NCI-H345 treated with DMSO at 0.1 percent for 48 hours (cell line): ENCODE measurements at regions not wholly inside any gene's neighbourhood (a gene's known extent, or its start where the extent isn't known, plus 50 kb on each side); places are given as distances from the start of the nearest gene placed in this dataset.

Experiments
- DNase-seq: peaks from one replicate; lab custom pipeline; 2025; ENCODE audit not compliant: unreplicated experiment; lab: John Stamatoyannopoulos, UW

DNA sequence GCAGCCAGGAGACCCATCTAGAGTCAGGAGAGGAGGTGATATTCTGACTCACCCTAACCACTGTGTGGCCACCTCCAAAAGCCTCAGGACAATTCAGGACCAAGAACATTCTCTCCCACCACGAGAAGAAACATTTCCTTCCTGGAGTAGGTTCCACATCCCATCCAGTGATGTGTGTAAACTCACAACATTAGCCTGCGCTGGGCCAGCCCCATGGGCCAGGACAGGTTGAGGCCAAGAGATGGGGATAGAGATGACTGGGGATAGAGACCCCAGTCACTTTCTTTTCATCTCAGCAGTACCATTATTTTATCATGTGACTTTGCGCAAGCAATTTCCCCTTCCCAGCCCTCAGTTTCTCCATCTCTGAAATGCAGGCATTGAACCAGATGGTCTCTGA lies 126.6 kb upstream of the PTPRT start:
- DNase-seq = no peak

DNA sequence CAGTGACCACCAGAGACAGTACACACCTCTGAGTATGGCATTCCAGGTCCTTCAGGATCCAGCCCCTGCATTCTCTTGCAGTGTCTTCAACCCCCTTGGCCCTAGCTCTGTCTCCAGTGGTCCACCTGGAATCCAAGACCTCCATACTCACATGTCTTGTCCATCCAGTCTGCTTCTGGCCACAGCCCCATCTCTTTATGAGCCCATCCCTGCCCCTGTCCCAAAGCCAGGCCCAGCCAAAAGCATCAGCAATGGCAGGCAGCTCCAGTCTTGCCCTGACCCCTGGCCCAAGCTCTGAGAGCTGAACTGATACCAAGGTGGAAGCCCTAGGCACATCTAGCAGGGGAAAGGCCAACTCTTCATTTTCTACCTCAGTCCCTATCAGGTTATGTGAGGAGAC lies 119.6 kb upstream of the PTPRT start:
- DNase-seq = no peak

DNA sequence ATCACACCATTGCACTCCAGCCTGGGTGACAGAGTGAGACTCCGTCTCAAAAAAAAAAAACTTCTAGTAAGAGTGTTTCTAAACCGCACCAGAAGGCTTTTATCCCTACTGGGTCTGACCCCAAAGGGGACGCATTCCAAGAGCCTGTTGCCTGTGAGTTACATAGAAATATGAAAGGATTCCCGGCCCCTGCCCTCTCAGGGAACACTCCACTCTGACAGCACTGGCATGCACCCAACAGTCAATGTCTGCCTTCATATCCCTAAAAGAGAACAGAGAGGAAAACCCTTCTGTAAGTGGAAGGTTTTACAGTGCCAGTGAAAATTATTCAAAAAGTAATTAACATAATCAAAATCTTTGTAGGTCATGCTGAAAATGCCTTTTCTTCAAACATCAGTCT lies 117.1 kb upstream of the PTPRT start:
- no peak for DNase-seq

DNA sequence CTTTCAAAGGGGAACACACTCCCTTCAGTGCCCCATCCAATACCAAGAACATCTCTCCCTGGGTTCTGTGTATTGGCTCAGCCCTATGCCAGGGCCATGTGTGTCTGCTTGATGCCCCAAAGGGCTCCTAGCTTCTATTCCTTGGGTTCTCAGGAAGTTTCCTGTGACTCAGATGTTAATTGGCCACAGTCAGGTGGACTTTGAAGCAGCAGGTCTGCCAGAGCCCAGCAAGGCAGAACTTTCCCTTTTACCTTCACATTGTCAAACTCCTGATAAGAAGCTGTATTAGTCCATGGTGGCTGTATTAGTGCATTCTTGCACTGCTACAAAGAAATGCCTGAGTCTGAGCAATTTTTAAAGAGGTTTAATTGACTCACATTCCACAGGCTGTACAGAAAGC lies 116.0 kb upstream of the PTPRT start:
- DNase-seq = no peak

DNA sequence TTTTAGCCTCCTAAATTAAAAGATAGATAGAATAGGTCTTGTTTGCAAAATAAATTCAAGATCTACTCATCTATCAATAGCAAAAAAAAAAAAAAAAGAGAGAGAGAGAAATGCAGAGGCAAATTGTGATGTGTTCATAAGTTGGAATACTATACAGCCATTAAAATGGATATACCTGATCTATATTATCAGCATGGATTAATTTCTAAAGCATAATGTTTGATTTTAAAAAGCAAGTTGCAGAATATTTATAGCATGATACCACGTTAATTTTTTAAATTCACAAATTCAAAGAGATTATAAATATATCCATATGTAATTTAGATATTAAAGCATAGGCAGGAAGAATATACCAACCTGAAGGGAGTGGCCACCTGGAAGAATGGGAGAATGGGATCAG lies 114.9 kb upstream of the PTPRT start:
- DNase-seq = no peak

DNA sequence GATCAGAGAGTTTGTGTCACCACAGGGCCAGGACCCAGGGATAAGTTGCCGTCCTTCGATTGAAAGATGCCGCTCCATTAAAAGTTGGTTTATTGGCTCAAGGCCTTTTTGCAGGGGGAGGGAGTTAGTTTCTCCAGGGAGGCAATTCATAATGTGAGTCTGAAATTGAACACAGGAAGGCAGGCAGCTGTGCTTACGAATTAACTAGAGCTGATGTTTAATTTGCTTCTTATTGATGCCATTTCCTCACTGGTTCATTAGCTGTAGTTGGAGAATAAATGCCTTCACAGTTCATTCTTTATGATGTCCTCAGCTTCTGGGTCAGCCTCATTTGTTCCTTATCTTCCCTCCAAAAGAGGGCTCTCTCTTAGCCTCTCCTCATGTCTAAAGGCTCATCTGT lies 113.2 kb upstream of the PTPRT start:
- no peak for DNase-seq

DNA sequence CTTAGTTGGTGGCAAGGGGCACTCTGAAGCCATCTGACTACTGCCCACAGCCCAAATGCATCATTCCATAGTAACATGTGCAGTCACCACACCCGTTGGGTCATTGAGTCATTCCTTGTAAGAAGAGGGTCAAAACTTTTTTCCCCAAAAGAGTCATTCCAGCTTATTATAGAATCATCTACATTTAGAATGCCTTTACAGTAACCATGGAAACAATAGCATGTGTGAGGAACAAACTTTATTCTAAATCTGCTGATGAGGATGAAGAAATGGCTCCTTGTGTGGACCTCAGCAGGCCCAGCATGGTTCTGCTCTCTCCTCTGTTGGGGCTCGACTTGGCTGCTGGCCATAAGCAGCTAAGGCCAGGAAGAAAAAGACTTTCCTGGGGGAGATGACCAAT lies 111.2 kb upstream of the PTPRT start:
- no peak for DNase-seq

DNA sequence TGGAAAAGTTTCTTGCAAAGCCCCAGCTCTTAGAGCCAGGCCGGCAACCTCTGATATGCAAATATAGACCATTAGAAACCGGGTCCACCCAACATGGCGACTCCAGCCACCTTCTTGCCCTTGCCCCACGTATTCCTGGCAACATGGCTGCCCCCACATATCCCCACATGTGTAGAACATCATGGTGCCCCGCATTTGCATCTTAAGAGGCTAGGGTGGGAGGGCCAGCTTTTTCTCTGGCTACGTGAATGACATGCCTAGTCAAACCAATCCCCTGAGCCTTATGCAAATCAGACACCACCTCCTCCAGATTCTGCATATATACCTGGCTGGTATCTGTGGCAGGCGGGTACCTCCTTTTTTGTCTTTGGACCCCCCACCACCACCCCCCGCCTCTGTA lies 106.1 kb upstream of the PTPRT start:
- no peak for DNase-seq

DNA sequence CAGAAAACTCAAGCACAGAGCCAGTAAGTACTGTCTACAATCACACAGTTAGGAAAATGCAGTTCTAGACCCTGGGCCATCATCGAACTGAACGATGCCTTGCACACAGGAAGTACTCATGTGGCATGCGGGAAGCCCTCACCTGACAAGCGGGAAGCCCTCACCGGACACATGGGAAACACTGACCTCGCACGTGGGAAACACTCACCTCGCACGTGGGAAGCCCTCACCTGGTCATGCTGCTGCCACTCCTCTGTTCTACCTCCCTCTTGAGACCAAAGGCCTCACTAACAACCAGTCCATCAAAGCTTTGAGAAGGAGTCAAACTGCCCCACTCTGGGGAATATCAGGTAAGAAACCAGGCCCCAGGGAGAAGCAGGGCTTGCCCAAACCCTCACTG lies 105.6 kb upstream of the PTPRT start:
- no peak for DNase-seq

DNA sequence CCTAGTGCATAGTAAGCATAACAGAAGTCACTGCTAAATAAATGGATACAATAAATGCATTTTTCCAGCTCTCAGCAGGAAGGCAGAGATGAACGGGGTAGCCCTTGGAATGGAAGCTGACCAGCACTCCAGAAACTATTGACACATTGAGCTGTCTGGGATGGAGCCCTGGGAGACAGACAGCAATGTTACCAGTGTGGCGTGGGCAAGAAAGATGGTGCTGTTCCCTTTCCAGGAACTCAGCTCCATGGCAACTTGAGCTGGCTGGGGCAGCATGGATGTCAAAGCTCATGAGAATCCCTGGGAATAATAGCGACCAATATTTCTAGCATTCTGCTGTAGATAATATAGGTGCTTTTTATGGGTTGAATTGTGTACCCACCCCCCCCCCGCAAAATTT lies 104.3 kb upstream of the PTPRT start:
- no peak for DNase-seq

DNA sequence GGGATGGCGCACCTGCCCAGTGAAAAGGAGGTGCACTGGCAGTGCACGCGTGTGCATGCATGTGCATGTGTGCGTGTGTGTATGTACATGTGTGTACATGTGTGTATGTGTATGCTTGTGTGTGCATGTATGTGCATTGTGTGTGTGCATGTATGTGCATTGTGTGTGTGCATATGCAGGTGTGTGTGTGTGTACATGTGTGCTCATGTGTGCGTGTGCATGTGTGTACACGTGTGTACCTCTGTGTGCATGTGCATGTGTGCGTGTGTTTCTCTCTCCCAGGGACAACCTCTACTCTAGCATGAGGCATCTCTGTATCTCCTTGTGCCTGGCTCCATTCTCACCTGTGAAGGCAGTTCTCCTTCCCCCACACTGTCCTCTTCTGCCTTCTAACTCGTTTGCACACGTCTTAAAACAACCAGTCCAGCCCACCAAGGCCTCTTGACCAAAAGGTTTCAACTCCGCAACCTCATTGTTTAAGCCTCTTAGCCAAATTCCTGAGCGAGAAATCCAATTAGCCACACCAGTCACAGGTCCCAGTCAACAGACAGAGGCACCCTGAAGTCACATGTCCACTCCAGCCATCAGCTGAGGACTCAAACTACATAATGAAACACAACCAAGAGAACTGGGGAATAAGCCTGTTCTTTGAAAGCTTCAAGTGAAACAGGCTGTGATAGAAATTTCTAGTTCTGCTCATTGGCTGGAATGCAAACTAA lies 103.5 kb upstream of the PTPRT start:
- no peak for DNase-seq

DNA sequence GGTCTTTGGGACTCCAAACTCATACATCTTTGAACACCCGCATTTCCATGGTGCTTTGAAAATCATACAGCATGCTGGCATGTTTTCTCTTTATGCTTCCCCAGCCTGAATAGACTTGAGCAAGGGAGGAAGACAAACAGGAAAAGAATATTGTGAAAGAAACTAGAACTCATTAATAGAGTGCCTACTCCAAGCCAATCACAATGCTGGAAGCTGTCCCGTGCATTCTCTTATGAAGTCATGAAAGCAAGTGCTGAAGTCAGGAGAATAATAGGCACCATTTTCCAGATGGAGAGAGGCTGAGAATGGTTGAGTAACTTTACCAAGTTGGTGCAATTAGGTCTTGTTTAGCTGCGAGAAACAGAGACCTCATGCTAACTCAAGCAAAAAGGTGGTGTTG lies 102.5 kb upstream of the PTPRT start:
- no peak for DNase-seq

DNA sequence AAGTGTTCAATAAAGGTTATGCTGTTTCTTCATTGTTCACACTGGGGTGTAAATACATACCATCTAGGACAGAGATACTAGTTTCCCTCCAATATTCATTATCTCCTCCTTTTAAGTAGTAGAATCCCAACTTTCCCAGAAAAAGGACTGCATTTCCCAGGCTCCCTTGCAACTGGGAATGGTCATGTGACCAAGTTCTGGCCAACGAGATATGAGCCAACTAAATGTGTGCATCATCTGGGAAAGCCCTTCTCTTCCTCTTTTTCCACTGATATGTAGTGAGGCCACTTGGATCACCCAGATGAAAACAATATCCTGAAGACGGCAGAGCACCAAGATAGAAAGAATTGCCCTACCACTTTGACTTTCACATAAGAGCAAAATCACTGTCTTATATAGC lies 97.9 kb upstream of the PTPRT start:
- DNase-seq = no peak

DNA sequence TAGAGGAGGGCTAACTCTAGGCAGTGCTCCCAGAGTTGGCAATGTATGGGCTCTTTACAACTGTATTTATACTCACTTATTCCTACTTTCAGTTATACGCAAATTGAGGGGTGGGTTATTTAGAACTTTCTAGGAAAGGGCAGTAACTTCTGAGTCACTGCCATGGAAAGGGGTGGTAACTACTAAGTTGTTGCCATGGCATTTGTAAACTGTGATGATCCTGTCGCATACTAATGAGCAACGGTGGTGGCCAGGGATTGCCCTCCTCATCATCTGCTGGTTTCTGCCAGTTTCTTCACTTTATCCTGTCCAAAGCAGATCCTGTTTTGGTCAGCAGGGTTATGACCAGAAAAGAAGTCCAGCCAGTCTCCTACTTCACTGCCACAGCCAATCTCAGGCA lies 95.5 kb upstream of the PTPRT start:
- DNase-seq = no peak

DNA sequence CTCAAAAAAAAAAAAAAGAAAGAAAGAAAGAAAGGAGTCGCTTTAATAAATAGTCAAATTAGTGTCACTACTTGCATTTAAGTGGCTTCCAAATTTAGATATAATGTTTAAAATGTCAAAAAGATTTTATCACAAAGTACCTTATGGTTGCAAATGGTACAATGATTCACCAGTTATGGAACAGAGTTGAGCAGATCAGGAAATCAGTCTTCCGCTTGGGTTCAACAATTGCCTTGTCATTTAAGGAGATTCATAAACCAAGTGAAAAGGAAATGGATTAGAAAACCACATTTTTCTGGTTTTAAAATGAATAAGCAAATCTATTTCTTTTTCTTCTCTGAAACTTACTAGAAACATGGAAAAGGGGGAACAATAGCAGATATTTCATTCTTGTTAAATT lies 94.8 kb upstream of the PTPRT start:
- no peak for DNase-seq

DNA sequence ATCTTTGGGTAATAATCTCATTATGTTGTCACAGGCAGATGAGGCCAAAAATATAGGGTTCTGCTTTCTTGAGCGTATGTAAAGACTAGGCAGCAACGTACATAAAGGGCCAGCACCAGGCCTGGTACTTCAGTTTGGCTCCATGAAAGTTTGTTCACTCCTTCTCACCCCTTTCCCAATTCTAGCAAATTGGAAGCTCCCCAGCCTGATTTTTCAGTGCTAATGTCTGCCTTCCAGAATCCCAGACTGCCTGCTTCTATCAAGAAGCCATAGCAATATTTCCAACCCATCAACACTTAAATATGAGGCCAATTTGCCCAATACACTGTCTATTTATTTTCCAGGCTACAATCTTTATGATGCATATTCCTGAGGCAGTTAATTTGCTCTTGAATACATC lies 93.4 kb upstream of the PTPRT start:
- DNase-seq = no peak

DNA sequence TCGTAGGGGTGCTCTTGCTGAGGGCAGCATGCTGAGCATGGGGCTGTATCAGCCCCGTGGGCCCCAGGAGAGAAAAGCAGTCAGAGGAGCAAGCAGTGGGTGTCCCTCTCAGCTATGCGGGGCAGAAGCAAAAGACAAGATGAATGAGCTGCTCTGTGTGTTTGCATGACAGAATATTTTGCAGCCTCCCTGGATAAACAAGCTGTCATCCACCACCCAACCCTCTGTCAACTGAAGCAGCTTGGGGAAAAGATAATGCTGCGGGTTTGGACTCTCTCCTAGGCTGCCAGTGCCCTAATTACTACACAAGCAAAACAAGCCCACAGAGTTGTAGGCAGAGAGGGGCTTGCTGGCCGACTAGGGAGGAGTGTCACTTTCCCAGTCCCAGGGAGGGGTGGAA lies 82.3 kb upstream of the PTPRT start:
- no peak for DNase-seq

DNA sequence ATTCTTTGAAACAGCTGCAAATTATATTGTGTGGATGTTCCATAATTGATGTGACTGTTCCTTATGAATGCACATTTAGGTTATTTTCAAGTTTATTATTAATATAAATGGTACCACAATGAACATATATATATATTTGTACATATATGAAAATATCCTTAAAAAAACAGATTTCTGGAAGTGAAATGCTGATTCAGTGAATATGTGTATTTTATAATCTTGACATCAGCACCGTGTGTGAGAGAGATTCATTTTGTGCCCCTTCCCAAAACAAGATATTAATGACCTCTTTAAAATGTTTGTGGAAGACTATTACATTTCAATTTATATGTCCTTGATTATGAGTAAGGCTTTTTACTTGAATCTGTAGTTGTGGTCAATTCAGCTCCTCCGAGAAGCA lies 75.7 kb upstream of the PTPRT start:
- no peak for DNase-seq

DNA sequence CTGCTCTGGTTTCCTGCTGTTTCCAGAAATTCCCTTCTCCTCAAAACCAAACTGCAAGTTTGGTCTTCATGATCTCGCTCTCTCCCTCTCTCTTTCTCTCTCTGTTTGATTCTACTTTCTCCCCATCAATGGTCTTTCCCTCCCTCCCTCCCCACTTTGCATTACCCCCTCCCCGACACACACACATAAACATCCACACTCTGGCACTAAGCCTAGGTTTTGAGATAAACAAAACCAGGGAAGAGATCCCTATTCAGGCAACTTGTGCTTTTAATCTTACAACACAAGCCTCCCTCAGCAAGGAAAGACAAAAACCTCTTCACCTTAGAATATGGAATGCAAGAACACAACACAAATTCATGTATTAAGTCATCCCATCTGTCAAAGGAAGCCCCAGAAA lies 73.5 kb upstream of the PTPRT start:
- no peak for DNase-seq

DNA sequence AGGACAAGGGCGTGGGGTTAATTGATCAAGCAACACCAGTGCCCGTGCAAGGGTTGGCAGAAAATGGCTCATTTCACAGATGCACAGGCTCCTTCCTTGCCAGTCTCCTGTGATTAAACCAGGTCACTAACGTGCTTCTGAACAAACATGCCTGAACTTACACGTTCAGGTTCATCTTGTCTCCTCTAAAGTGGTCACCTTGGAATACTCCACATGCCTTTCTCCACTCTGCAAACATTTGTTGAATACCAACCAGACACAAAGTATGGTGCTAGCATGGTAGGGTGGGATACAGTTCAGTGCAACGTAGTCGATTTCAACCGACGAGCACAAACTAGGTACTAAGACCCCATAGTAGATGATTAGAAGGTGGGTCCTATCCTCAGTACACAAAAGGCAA lies 72.6 kb upstream of the PTPRT start:
- no peak for DNase-seq

DNA sequence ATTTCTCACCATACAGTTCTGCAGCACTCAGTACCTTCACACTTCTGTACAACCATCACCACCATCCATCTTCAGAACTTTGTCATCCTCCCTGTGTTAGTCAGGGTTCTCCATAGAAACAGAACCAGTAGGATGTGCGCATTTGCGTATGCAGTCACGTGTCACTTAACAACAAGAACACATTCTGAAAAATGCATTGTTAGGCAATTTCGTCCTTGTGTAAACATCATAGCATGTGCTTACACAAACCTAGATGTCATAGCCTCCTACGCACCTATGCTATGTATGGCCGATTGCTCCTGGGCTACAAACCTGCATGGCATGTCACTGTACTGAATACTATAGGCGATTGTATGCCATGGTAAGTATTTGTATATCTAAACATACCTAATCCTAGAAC lies 66.2 kb upstream of the PTPRT start:
- DNase-seq = no peak

DNA sequence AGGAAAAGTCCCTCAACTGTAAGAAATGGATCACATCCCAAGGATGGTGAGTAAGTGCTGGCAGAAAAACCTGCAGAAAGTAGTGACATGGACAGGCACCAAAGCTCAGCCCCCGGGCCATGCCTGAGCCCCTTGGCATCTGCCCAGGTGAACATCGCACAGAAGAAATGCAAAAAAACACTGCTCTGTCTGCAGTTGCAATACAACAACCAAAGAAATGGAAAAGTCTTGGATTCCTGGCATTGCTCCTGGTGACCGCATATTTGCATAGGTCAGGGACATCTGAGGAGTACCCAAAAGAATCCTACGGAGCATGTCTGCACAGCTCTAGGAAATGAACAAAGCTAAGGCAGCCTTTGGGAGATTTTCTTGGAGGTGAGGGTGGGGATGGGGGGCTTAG lies 63.1 kb upstream of the PTPRT start:
- no peak for DNase-seq

DNA sequence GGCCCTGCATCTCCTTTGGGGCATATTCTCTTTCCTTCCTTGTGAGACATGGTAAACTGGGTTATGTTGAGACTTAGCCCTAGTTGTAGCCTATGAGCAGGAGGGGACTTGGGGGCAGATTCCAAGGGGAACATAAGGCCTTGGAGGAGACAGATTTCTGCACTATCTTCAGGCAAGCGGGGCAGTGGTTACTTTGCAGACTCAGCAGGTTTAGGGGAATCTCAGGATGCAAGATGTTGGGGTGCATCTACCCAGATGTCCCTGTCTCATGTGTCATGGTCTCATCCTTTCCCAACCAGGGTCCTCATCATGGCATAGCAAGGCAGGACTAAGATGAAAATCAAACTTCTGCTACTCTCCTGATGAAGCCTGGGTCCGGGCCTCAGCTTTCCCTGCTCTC lies 58.6 kb upstream of the PTPRT start:
- DNase-seq = no peak

DNA sequence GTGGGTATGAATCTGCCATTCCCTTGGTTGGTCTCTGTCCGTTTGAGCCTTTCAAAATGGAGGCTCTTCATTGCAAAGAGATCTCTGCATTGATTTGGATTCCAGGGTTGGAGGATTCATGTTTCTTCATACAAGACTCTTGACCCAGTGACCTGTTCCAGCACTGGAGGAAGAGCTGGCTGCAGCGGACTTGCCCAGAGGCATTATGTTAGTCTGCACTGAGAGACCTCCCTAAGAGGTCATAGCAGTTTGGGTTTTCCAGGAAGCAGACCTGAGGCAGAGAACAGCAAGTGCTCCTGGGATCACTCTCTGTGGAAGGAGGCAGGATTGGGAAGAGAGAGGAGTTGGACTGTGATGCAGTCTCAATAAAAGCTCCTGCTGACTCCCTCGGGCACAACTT lies 57.7 kb upstream of the PTPRT start:
- DNase-seq = no peak
